CD14-positive monocyte (primary cell): ENCODE measurements at regions not wholly inside any gene's neighbourhood (a gene's known extent, or its start where the extent isn't known, plus 50 kb on each side); places are given as distances from the start of the nearest gene placed in this dataset.

Experiments
- DNase-seq, 3 donors: peaks; one replicate each; pipeline ENCODE4 v3.0.0-alpha.2; 2011 to 2022
- H2AFZ ChIP-seq: 2 replicates; pipeline ENCODE4 v1.6.0; 2012; ENCODE audit warnings: mild to moderate bottlenecking, low read depth, low read length, inconsistent platforms; ENCODE audit not compliant: insufficient read depth, poor library complexity, severe bottlenecking
- H3K27ac ChIP-seq, 2 donors: 1 replicate in 1 of 2; 2 replicates in 1 of 2; pipeline ENCODE4 v1.5.1; 2012 to 2013; ENCODE audit warnings: low read length in 2 of 2, control low read depth in 1 of 2, inconsistent platforms in 1 of 2, low read depth in 1 of 2, mild to moderate bottlenecking in 1 of 2
- H3K27me3 ChIP-seq, 2 donors: one replicate each; pipeline versions ENCODE4 v1.6.0 to v1.6.1; 2011 to 2013; ENCODE audit warnings: low read length in 2 of 2; ENCODE audit not compliant: control insufficient read depth in 2 of 2, insufficient read depth in 2 of 2
- H3K36me3 ChIP-seq, 2 donors: replicated peaks in 1 of 2; 1 replicate in 1 of 2; 2 replicates in 1 of 2; pipeline versions ENCODE4 v1.5.1 to v1.6.1; 2012 to 2013; ENCODE audit warnings: low read length in 2 of 2, control low read depth in 1 of 2, inconsistent platforms in 1 of 2, mild to moderate bottlenecking in 1 of 2; ENCODE audit not compliant: insufficient read depth in 2 of 2, control insufficient read depth in 1 of 2
- H3K4me1 ChIP-seq, 2 donors: 1 replicate in 1 of 2; 2 replicates in 1 of 2; pipeline versions ENCODE4 v1.5.1 to v1.6.1; 2012 to 2013; ENCODE audit warnings: low read length in 2 of 2, control low read depth in 1 of 2, inconsistent platforms in 1 of 2, mild to moderate bottlenecking in 1 of 2, moderate library complexity in 1 of 2; ENCODE audit not compliant: insufficient read depth in 2 of 2, control insufficient read depth in 1 of 2
- H3K4me2 ChIP-seq: replicated peaks from 2 replicates; pipeline ENCODE3; 2012; ENCODE audit warnings: low read length, moderate library complexity, mild to moderate bottlenecking; ENCODE audit not compliant: poor library complexity, severe bottlenecking; ENCODE audit errors: extremely low read depth
- H3K4me3 ChIP-seq, 3 experiments: fragments of 200-600 bp in 1 of 3; sonication (generic) in 1 of 3; replicated peaks in 1 of 3; 1 replicate in 2 of 3; 2 replicates in 1 of 3; pipeline ENCODE4 v1.5.1; 2011 to 2013; ENCODE audit warnings: low read length in 3 of 3, mild to moderate bottlenecking in 3 of 3, control low read depth in 2 of 3, low read depth in 2 of 3, inconsistent platforms in 1 of 3, moderate library complexity in 1 of 3
- H3K79me2 ChIP-seq: 2 replicates; pipeline ENCODE4 v1.6.0; 2012; ENCODE audit warnings: mild to moderate bottlenecking, control low read depth, inconsistent platforms, low read length, moderate library complexity; ENCODE audit not compliant: insufficient read depth
- H3K9ac ChIP-seq: 2 replicates; pipeline ENCODE4 v1.6.0; 2017; ENCODE audit warnings: low read length, mild to moderate bottlenecking; ENCODE audit not compliant: insufficient read depth, poor library complexity, severe bottlenecking
- H3K9me3 ChIP-seq, 2 donors: replicated peaks in 1 of 2; 1 replicate in 1 of 2; 2 replicates in 1 of 2; pipeline versions ENCODE4 v1.5.1 to v1.6.1; 2012 to 2013; ENCODE audit warnings: low read length in 2 of 2, control low read depth in 1 of 2; ENCODE audit not compliant: control insufficient read depth in 1 of 2, insufficient read depth in 1 of 2
- H4K20me1 ChIP-seq: 2 replicates; pipeline ENCODE4 v1.6.0; 2012; ENCODE audit warnings: mild to moderate bottlenecking, low read length, control low read depth, moderate library complexity; ENCODE audit not compliant: insufficient read depth
- H3K27ac Mint-ChIP-seq, 7 donors: one replicate each; pipeline ENCODE4 v1.8.0; 2020; ENCODE audit warnings: mild to moderate bottlenecking in 7 of 7, mixed read lengths in 7 of 7, moderate library complexity in 6 of 7, inconsistent platforms in 2 of 7
- H3K27me3 Mint-ChIP-seq, 3 donors: one replicate each; pipeline ENCODE4 v1.8.0; 2021 to 2022; ENCODE audit warnings: low read depth in 3 of 3, mild to moderate bottlenecking in 3 of 3, mixed read lengths in 3 of 3, moderate library complexity in 3 of 3, inconsistent platforms in 1 of 3
- H3K36me3 Mint-ChIP-seq, 2 donors: one replicate each; pipeline ENCODE4 v1.8.0; 2020; ENCODE audit warnings: mixed read lengths in 2 of 2, inconsistent platforms in 1 of 2, mild to moderate bottlenecking in 1 of 2
- H3K4me1 Mint-ChIP-seq: one replicate; pipeline ENCODE4 v1.8.0; 2020; ENCODE audit warnings: mild to moderate bottlenecking, mixed read lengths
- H3K4me3 Mint-ChIP-seq, 2 donors: one replicate each; pipeline ENCODE4 v1.8.0; 2020; ENCODE audit warnings: mild to moderate bottlenecking in 2 of 2, mixed read lengths in 2 of 2, moderate library complexity in 1 of 2
- H3K9me3 Mint-ChIP-seq, 7 donors: one replicate each; pipeline ENCODE4 v1.8.0; 2020 to 2022; ENCODE audit warnings: mixed read lengths in 7 of 7, mild to moderate bottlenecking in 6 of 7, moderate library complexity in 6 of 7, inconsistent platforms in 2 of 7
- CTCF ChIP-seq: fragments of 200-600 bp; IDR thresholded peaks from one replicate; pipeline ENCODE4 v1.8.0; 2022; ENCODE audit warnings: antibody characterized with exemption, mild to moderate bottlenecking
- WGBS: methylation state at CpG from one replicate; pipeline ENCODE4 v1.1.5; 2013; ENCODE audit warnings: missing lambda C conversion rate; ENCODE audit not compliant: insufficient coverage; 5-methylcytosine and 5-hydroxymethylcytosine counted together
- intact Hi-C, 2 donors: fragments of 100-400 bp; cut with micrococcal nuclease; formaldehyde crosslinking; loops; one replicate each; pipeline versions ENCODE4 v1.15.0 to v1.15.1; 2023

GRCh38 chr11:28471537-28471936, 363.3 kb downstream of the METTL15 start:
- H3K9me3 Mint-ChIP-seq = peaks cover 4 to 14% (median 7%) of the 10 kb centered on the region in 7 donors

DNA sequence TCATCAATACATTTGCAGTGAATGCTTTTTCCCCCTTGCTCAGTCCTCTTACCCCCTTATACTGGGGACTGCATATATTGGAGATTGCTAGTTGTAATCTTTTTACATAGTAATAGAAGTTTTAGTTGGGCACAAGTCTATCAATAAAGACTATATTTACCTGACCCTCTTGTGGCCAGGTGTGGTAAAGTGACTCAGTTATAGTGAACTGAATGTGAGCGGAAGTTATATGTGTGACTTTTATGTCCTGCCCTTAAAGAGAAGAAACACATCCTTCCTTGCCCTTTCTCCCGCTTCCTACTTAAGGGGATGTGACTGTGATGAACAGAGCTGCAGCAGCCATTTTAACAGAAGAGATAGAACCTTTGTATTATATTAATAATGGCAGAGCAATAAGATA, 362.0 kb downstream of the METTL15 start:
- Mint-ChIP-seq H3K4me1 (no peaks in the 10 kb centered on the region), H3K27ac (no peak overlapping the region), H3K36me3 (no peaks in the 10 kb centered on the region), H3K9me3 (peaks cover 5 to 11% (median 7%) of the 10 kb centered on the region in 7 donors), H3K4me3 (no peak overlapping the region), H3K27me3 (no peaks in the 10 kb centered on the region)
- Histone ChIP-seq H3K79me2 (no peaks in the 10 kb centered on the region), H3K4me3 (no peak overlapping the region), H3K36me3 (no peaks in the 10 kb centered on the region), H4K20me1 (no peaks in the 10 kb centered on the region), H2AFZ (no peak overlapping the region), H3K4me1 (no peaks in the 10 kb centered on the region), H3K9me3 (peaks cover 11% of the 10 kb centered on the region in 2 donors), H3K4me2 (no peak overlapping the region), H3K9ac (no peak overlapping the region), H3K27me3 (no peaks in the 10 kb centered on the region), H3K27ac (no peak overlapping the region)
- TF ChIP-seq CTCF = no peak
- no peak for DNase-seq
- WGBS = no CpG with 5 or more reads among the region's 2 CpGs
- intact Hi-C loops = no loop called here

More at GRCh38 chr11:28471537-28471936, 363.3 kb downstream of the METTL15 start:
- Histone ChIP-seq H3K27me3 (no peaks in the 10 kb centered on the region), H3K9ac (no peak overlapping the region), H4K20me1 (no peaks in the 10 kb centered on the region), H3K27ac (no peak overlapping the region), H3K36me3 (no peaks in the 10 kb centered on the region), H3K4me2 (no peak overlapping the region), H3K9me3 (peaks cover 6 to 8% of the 10 kb centered on the region in 2 donors), H2AFZ (no peak overlapping the region), H3K79me2 (no peaks in the 10 kb centered on the region), H3K4me3 (no peak overlapping the region), H3K4me1 (no peaks in the 10 kb centered on the region)
- Mint-ChIP-seq H3K27me3 (no peaks in the 10 kb centered on the region), H3K4me3 (no peak overlapping the region), H3K4me1 (no peaks in the 10 kb centered on the region), H3K36me3 (no peaks in the 10 kb centered on the region), H3K27ac (no peak overlapping the region)
- intact Hi-C loops = no loop called here
- TF ChIP-seq CTCF = no peak
- no peak for DNase-seq
